ENCODE measurements at regions not wholly inside any gene's neighbourhood (a gene's known extent, or its start where the extent isn't known, plus 50 kb on each side); places are given as distances from the start of the nearest gene placed in this dataset.

DNA sequence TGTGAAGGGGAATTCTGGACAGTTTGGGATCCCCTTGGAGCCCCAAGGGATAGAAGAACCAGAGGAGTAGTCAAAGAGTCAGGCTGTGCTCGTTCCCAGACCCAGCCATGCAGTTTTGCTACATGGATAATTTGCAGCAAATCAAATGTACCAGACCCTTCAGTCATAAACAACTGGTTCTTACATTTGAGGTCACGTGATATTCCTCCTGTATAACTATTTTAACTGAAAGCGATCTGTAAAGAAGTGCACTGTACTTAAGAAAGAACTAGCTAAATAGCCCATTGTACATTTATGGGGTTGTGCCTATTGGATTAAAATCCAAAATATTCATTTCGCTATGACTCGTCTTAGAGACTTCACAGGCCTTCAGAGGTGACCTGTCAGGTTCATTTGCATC, 550.2 kb upstream of the TENM3 start:
- DNase-seq: no peak

GRCh38 chr4:181693517-181693916, 549.7 kb upstream of the TENM3 start:
- DNase-seq: no peak

GRCh38 chr4:181698221-181698620, 545.0 kb upstream of the TENM3 start:
- DNase-seq: no peak

- DNase-seq: peak; percentile 43
These were observed 542.0 kb upstream of the TENM3 start for GRCh38 chr4:181701214-181701613.

DNA sequence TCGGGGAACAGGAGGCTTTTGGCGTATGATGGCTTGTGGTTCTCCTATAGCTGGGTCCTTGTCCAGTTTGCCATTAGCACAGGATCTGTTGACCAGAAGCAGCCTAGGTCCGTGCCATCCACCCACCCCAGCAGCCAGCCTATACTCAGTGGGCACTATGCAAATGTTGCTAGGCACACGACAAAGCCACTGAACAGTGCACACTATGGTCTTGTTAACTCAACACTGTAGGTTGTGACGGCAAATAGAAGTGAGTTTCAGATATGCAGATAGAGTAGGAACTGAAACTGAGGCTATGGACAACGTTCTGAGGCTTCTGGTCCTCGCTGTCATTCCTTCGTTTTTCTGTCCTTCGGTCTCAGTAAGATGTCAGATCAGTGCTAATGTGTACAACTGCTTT, 541.3 kb upstream of the TENM3 start:
- no peak for DNase-seq

DNA sequence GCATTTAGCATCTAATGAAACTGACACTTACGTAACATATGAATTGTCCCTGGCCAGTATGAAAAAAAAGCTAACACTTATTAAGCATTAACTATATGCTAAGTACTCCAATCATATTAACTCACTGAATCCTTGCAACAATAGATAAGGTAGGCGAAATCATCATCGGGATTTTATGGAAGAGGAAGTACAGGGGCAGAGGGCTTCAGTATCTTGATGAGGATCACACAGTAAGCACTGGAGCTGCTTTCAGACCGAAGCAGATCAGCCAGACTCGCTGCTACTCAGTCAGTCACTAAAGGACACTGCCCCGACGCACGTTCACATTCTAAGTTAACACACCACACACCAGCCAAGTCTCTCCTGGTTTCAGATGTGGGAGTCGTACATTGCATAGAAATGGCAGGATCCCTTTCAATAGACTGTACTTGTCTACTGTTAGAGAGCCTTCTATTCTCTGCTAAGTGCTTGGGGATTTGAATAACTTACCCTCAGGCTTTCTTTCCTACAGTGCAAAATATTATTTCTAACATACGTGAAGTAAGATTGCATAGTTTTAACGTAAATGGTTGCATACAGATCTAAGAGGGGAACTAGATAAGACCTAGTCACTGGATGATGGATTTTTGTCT, 540.2 kb upstream of the TENM3 start:
- DNase-seq: no peak

- no peak for DNase-seq
These were observed 533.1 kb upstream of the TENM3 start for GRCh38 chr4:181710143-181710542.

DNA sequence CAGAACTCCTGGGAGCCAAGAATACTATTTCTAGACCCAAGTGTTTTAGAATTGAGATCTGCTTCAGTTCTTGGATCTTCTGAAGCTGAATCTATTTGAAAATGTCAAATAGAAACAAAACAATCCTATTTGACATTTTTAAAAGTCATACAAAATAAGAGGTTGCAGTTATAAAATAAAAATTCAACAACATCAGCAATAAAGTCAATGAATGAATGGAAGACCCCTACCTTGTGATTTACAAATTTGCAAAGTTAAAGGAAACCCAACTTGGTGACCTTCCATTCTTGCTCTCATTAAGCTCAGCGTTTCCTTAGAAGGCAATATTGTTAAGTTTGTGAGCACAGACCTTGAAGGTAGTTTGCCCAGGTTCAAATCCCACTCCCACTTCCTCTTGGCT, 531.8 kb upstream of the TENM3 start:
- no peak for DNase-seq

DNA sequence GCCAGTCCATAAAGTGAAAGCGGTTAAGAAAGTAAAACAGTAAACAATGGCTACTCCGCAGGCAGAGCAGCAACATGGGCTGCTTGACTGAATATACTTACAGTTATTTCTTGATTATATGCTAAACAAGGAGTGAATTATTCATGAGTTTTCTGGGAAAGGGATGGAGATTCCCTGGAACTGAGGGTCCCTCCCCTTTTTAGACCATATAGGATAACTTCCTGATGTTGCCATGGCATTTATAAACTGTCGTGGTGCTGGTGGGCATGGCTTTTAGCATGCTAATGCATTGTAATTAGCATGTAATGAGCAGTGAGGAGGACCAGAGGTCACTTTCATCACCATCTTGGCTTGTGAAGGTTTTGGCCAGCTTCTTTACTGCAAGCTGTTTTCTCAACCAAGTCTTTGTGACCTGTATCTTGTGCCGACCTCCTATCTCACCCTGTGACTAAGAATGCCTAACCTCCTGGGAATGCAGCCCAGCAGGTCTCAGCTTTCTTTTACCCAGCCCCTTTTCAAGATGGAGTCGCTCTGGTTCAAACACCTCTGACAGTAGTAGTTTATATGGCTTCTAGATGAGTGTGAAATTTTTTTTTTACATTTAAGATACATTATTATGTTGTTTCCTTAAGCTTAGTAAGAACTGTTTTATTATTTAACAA, 514.8 kb upstream of the TENM3 start:
- no peak for DNase-seq

DNA sequence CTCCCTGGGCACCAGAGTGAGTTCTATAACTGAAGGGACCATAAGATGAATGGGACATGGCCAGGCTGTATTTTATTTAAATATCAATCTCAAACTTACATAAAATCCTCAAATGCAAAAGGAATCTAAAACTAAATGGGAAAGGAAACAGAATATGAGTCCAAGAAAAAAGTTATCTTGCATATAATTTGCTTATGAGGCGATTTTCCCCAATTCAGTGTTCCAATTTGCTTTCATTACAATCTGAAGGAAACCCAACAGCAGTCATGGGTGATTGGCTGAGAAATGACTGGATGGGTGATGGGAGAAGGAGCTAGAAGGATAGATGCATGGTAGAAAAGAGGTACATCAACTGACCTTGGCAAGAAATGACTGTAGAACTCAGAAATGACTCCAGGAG, 511.3 kb upstream of the TENM3 start:
- no peak for DNase-seq

- DNase-seq: no peak
These were observed 505.5 kb upstream of the TENM3 start for GRCh38 chr4:181737744-181738143.

DNA sequence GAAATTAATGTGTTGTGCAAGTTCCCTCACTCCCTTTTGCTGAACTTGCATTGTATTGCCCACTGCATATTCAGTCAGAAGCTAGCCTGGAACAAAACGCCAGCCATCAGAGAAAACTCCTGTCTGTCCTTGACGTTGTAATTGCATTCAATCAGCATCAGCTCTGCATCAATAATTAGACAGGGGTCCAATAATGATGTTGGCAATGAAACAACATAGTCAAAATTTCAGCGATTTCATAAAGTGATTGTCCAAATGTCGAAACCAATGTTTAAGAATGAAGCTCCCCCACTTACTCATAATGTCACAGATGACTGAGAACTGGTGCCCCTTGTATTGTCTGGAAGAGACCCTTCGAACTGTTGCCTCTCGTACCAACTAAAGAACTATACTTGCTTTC, 504.2 kb upstream of the TENM3 start:
- peak; percentile 71 for DNase-seq

GRCh38 chr4:181741513-181741912, 501.7 kb upstream of the TENM3 start:
- DNase-seq: no peak

DNA sequence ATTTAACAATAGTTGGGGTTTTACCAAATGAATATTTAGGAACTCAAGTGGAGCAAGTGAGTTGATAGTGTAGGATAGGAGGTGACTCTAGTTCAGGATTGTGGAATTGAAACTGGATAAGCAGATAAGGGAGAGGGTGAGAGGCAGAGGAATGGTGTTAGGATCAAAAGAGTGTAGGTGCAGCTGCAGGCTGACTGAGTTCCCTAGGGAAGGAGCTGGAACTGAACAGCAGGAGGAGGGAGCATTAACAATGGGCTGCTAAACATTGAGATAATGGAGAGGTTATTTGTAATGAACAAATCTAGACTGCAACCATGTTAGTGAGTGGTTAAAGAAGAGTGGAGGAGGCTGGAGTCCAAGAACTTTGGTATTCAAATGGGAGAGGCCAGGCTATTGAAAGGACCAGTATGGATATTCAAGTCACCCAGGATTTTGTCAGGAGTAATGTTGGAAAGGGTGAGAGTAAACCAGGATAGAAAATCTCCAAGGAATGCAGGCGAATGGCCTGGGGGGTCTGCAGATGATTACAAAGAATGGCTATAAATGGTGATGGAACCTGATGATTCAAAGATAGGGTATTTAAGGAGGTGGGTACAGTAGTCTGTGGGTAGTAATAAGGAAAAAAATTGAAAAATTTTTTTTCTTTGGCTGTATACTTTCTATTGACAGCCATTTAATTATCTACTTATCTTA, 497.1 kb upstream of the TENM3 start:
- DNase-seq: no peak

- DNase-seq: no peak
These were observed 494.6 kb upstream of the TENM3 start for GRCh38 chr4:181748581-181748980.

DNA sequence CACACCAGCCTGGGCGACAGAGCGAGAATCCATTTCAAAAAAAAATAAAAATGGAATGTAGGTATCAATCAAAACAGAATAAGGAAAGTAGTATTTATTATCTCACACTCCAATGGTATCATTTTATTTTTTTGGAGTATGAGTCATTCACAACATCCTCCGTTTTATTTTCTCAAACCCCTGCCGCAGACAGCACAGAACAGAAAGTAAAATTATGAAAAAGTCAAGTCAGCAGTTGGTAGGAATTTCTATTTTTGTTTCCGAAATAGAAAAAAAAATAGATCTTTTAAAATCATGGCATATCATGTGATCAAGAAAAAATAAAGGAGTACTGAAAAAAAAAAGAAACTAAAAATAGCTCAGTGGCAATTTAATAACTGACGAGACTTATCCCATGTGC, 490.7 kb upstream of the TENM3 start:
- no peak for DNase-seq

- DNase-seq: no peak
These were observed 490.0 kb upstream of the TENM3 start for GRCh38 chr4:181753207-181753606.

- peak; percentile 66 for DNase-seq
These were observed 487.4 kb upstream of the TENM3 start for GRCh38 chr4:181755846-181756245.

- DNase-seq: peak; percentile 92
These were observed 486.6 kb upstream of the TENM3 start for GRCh38 chr4:181756451-181757095.

DNA sequence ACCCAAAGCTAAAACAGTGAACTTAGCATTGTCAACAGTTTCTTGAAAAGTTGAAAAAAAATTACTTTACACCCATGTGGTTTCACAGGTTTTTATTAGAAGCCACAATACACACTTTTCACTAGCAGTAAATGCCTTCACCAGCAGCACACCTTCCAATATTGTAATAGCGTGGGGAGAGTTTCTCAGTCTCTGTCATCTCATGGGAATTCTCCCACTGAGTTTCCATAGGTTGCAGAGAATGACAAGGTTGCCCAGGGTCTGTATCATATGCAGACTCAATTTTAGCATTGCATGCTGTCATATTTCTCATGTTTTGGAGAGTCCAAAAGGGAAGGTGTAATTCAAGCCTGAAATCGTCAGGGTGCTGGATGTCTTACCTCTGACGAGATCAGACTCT, 486.1 kb upstream of the TENM3 start:
- DNase-seq: peak; percentile 56

GRCh38 chr4:181757910-181758660, 485.1 kb upstream of the TENM3 start:
- peak; percentile 50 for DNase-seq

GRCh38 chr4:181760560-181760959, 482.6 kb upstream of the TENM3 start:
- DNase-seq: peak; percentile 33

- no peak for DNase-seq
These were observed 482.0 kb upstream of the TENM3 start for GRCh38 chr4:181761156-181761555.
